Keratinocyte (primary cell): ENCODE measurements at regions not wholly inside any gene's neighbourhood (a gene's known extent, or its start where the extent isn't known, plus 50 kb on each side); places are given as distances from the start of the nearest gene placed in this dataset.
A peak's percentile ranks its signal among the peaks of the same experiment; 100 is the strongest.

Experiments used
- DNase-seq: peaks from one replicate; pipeline ENCODE4 v3.0.0-alpha.2; 2011; ENCODE audit warnings: low read depth, missing footprints, low spot score
- FAIRE-seq: peaks from 2 replicates; lab custom pipeline; 2011; peaks lifted over from hg19 to GRCh38; lab: Jason Lieb, UNC
- H2AFZ ChIP-seq: 2 replicates; pipeline ENCODE4 v1.6.0; 2012; ENCODE audit warnings: low read length, control low read depth, inconsistent platforms; ENCODE audit not compliant: control insufficient read depth
- H3K27ac ChIP-seq: 2 replicates; pipeline ENCODE4 v1.5.1; 2011; ENCODE audit warnings: low read length; ENCODE audit not compliant: control insufficient read depth, insufficient read depth
- H3K27me3 ChIP-seq: 3 replicates; pipeline ENCODE4 v1.6.0; 2011; ENCODE audit warnings: low read length; ENCODE audit not compliant: control insufficient read depth, insufficient read depth; ENCODE audit errors: extremely low read depth
- H3K36me3 ChIP-seq, 2 experiments: 2 replicates in 1 of 2; 3 replicates in 1 of 2; pipeline ENCODE4 v1.5.1; 2011; ENCODE audit warnings: low read length in 2 of 2, mild to moderate bottlenecking in 1 of 2; ENCODE audit not compliant: control insufficient read depth in 2 of 2, insufficient read depth in 2 of 2; ENCODE audit errors: extremely low read depth in 1 of 2
- H3K4me1 ChIP-seq: 3 replicates; pipeline ENCODE4 v1.5.1; 2011; ENCODE audit warnings: low read length; ENCODE audit not compliant: control insufficient read depth, insufficient read depth; ENCODE audit errors: extremely low read depth
- H3K4me2 ChIP-seq: 3 replicates; pipeline ENCODE4 v1.6.0; 2011; ENCODE audit warnings: low read depth, low read length; ENCODE audit not compliant: control insufficient read depth, insufficient read depth; ENCODE audit errors: extremely low read depth
- H3K4me3 ChIP-seq, 3 experiments: fragments of 200-600 bp in 1 of 3; sonication (generic) in 1 of 3; 2 replicates in 2 of 3; 3 replicates in 1 of 3; pipeline ENCODE4 v1.5.1; 2011 to 2016; ENCODE audit warnings: low read length in 3 of 3, mild to moderate bottlenecking in 3 of 3, control low read depth in 2 of 3, inconsistent platforms in 1 of 3, low read depth in 1 of 3, mixed read lengths in 1 of 3, mixed run types in 1 of 3, moderate library complexity in 1 of 3; ENCODE audit not compliant: control insufficient read depth in 2 of 3, insufficient read depth in 2 of 3; ENCODE audit errors: extremely low read depth in 1 of 3
- H3K79me2 ChIP-seq: 2 replicates; pipeline ENCODE4 v1.6.0; 2012; ENCODE audit warnings: low read length; ENCODE audit not compliant: control insufficient read depth, insufficient read depth
- H3K9ac ChIP-seq: 3 replicates; pipeline ENCODE4 v1.6.0; 2011; ENCODE audit warnings: low read length; ENCODE audit not compliant: control insufficient read depth, insufficient read depth; ENCODE audit errors: extremely low read depth
- H3K9me1 ChIP-seq: 3 replicates; pipeline ENCODE4 v1.6.0; 2011; ENCODE audit warnings: low read length; ENCODE audit not compliant: control insufficient read depth, insufficient read depth; ENCODE audit errors: extremely low read depth
- H3K9me3 ChIP-seq: 2 replicates; pipeline ENCODE4 v1.5.1; 2012; ENCODE audit warnings: low read depth, low read length; ENCODE audit not compliant: control insufficient read depth
- H4K20me1 ChIP-seq: 3 replicates; pipeline ENCODE4 v1.6.0; 2011; ENCODE audit warnings: low read length; ENCODE audit not compliant: control insufficient read depth, insufficient read depth; ENCODE audit errors: extremely low read depth
- CTCF ChIP-seq, 3 experiments: IDR thresholded peaks in 1 of 3; conservative IDR thresholded peaks in 1 of 3; optimal IDR thresholded peaks in 1 of 3; 2 replicates in 2 of 3; 3 replicates in 1 of 3; pipeline versions ENCODE3 to v1.5.1; 2011; ENCODE audit warnings: low read length in 3 of 3, mild to moderate bottlenecking in 3 of 3, moderate library complexity in 2 of 3, control low read depth in 1 of 3, inconsistent platforms in 1 of 3; ENCODE audit not compliant: insufficient read depth in 2 of 3; ENCODE audit errors: extremely low read depth in 1 of 3
- EZH2 ChIP-seq: IDR thresholded peaks from one replicate; pipeline ENCODE4 v1.6.1; 2012; ENCODE audit warnings: inconsistent platforms, mild to moderate bottlenecking, low read length, moderate library complexity
- dilution Hi-C: fragments of 300-500 bp; cut with MboI; formaldehyde crosslinking; loops from one replicate; pipeline ENCODE4 v1.7.0; 2020; ENCODE audit warnings: low sequenced_read_pairs; ENCODE audit not compliant: extremely low pct_ligation_motif_present

GRCh38 chr5:74394528-74394915 is 246.0 kb downstream of the ENC1 start:
- peak overlapping the region; percentile 66 for H3K9ac ChIP-seq
- H4K20me1 ChIP-seq: no peaks in the 10 kb centered on the region
- no peaks in the 10 kb centered on the region for H3K9me3 ChIP-seq
- dilution Hi-C loops: no loop called here
- no peaks in the 10 kb centered on the region for H3K9me1 ChIP-seq
- H3K4me1 ChIP-seq: peaks cover 31% of the 10 kb centered on the region
- no peak for FAIRE-seq
- H3K27ac ChIP-seq: peak overlapping the region; percentile 90
- H3K79me2 ChIP-seq: no peaks in the 10 kb centered on the region
- H3K4me3 ChIP-seq: no peak overlapping the region
- no peak for DNase-seq
- peak overlapping the region; percentile 80 for H3K4me2 ChIP-seq
- H2AFZ ChIP-seq: no peak overlapping the region
- H3K27me3 ChIP-seq: no peaks in the 10 kb centered on the region
- H3K36me3 ChIP-seq: no peaks in the 10 kb centered on the region
- TF ChIP-seq CTCF (optimal IDR thresholded peaks at IDR 0.05 in 1 of 3, IDR thresholded peaks at IDR 0.05 in 1 of 3, conservative IDR thresholded peaks at IDR 0.05 in 1 of 3; ENCODE audit: extremely low read depth in 1 of 3, insufficient read depth in 2 of 3, low read length in 3 of 3): peak; percentile 20 to 40 (median 33)
- TF ChIP-seq EZH2: no peak

GRCh38 chr5:74393943-74394342 is 246.6 kb downstream of the ENC1 start:
- H3K9ac ChIP-seq: no peak overlapping the region
- no peaks in the 10 kb centered on the region for H3K27me3 ChIP-seq
- DNase-seq (no peak), FAIRE-seq (no peak)
- H3K27ac ChIP-seq: no peak overlapping the region
- no peak overlapping the region for H3K4me3 ChIP-seq
- H2AFZ ChIP-seq: no peak overlapping the region
- H3K9me1 ChIP-seq: no peaks in the 10 kb centered on the region
- no peaks in the 10 kb centered on the region for H3K9me3 ChIP-seq
- no peak overlapping the region for H3K4me2 ChIP-seq
- H3K4me1 ChIP-seq: peaks cover 37% of the 10 kb centered on the region
- no peaks in the 10 kb centered on the region for H3K36me3 ChIP-seq
- dilution Hi-C loops: no loop called here
- H4K20me1 ChIP-seq: no peaks in the 10 kb centered on the region
- no peaks in the 10 kb centered on the region for H3K79me2 ChIP-seq
- no peak for TF ChIP-seq EZH2
- no peak for TF ChIP-seq CTCF (optimal IDR thresholded peaks at IDR 0.05 in 1 of 3, IDR thresholded peaks at IDR 0.05 in 1 of 3, conservative IDR thresholded peaks at IDR 0.05 in 1 of 3; ENCODE audit: extremely low read depth in 1 of 3, insufficient read depth in 2 of 3, low read length in 3 of 3)
